ENCODE measurements at regions not wholly inside any gene's neighbourhood (a gene's known extent, or its start where the extent isn't known, plus 50 kb on each side); places are given as distances from the start of the nearest gene placed in this dataset.

DNA sequence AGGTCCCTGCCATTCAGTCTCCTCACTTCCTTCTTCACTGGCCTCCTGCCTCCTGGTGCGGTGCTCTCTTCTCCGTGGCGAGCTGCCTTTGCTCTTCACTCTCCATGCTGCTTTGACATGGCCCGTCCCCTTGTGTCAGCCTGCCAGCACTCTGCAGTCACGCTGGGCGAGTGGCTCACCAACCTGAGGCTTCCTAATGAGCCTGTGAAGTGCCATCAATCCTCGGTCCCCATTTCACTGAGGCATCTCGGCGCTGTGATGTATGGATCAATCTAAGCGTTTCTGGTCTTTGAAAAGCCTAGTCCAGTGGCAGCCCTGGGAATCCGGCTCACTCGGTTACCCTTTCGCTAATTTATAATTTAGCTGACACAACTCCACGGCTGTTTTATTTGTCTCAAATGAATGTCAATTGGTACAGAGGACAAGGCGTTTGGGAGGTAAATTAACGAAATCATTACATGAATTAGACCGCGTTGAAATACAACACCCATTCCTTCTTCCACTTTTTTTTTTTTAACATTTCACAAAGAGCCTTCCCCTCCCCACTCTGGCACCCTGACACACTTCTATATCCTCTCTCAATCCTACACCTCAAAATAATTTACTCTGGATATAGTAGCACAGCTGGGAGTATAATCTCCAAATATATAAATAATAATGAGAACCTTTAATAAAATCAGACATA, 610.7 kb downstream of the TMEM114 start:
- TF ChIP-seq, protein P1, sequence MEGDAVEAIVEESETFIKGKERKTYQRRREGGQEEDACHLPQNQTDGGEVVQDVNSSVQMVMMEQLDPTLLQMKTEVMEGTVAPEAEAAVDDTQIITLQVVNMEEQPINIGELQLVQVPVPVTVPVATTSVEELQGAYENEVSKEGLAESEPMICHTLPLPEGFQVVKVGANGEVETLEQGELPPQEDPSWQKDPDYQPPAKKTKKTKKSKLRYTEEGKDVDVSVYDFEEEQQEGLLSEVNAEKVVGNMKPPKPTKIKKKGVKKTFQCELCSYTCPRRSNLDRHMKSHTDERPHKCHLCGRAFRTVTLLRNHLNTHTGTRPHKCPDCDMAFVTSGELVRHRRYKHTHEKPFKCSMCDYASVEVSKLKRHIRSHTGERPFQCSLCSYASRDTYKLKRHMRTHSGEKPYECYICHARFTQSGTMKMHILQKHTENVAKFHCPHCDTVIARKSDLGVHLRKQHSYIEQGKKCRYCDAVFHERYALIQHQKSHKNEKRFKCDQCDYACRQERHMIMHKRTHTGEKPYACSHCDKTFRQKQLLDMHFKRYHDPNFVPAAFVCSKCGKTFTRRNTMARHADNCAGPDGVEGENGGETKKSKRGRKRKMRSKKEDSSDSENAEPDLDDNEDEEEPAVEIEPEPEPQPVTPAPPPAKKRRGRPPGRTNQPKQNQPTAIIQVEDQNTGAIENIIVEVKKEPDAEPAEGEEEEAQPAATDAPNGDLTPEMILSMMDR (IDR thresholded peaks at IDR 0.05; ENCODE audit: borderline replicate concordance, insufficient read depth, low read depth, low read length) = no peak
- H3K4me3 ChIP-seq (ENCODE audit: low read depth, low read length) = no peak overlapping the region

DNA sequence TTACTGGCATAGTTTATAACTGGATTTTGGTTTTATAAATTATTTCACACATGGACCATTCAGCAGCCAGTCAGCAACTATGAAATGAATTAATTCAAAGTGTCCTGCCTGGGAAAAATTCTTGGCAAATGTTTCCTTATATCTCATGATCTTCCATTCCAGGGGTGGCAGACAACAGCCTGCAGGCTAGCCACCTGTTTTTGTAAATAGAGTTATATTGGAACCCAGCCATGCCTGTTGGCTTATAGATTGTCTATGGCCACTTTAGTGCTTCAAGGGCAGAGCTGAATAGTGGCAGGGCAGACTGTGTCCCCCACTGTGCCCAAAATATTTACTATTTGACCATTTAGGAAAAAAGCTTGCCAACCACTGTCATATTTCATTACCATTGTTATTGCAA, 613.7 kb downstream of the TMEM114 start:
- TF ChIP-seq, protein P1 (IDR thresholded peaks at IDR 0.05; ENCODE audit: borderline replicate concordance, insufficient read depth, low read depth, low read length) = no peak
- no peak overlapping the region for H3K4me3 ChIP-seq (ENCODE audit: low read depth, low read length)

- TF ChIP-seq, protein P1 (IDR thresholded peaks at IDR 0.05; ENCODE audit: borderline replicate concordance, insufficient read depth, low read depth, low read length) = no peak
- H3K4me3 ChIP-seq (ENCODE audit: low read depth, low read length) = no peak overlapping the region
These were observed 614.2 kb downstream of the TMEM114 start for GRCh38 chr16:7976125-7976524.

GRCh38 chr16:7967996-7968509, 622.3 kb downstream of the TMEM114 start:
- TF ChIP-seq, protein P1 (IDR thresholded peaks at IDR 0.05; ENCODE audit: borderline replicate concordance, insufficient read depth, low read depth, low read length) = no peak
- H3K4me3 ChIP-seq (ENCODE audit: low read depth, low read length) = no peak overlapping the region

DNA sequence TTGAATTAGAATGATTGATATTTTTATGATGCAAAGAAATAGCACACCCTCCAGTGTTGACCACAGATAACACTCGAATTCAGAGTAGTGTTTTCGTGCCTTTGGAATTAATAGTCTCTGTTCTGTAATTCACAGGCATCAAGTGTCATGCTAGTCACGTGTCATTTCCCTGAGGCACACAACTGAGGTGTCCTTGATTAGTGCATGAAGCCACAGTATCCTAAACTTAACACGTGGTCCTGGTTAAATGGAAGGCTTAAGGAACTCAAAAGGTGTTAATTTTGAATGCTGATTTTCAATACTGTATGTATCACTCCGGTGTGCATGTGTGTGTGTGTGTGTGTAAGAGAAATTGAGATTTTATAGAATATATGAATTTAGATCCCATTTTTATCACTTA, 625.6 kb downstream of the TMEM114 start:
- H3K4me3 ChIP-seq (ENCODE audit: low read depth, low read length) = no peak overlapping the region
- TF ChIP-seq, protein P1 (IDR thresholded peaks at IDR 0.05; ENCODE audit: borderline replicate concordance, insufficient read depth, low read depth, low read length) = no peak

- TF ChIP-seq, protein P1 (IDR thresholded peaks at IDR 0.05; ENCODE audit: borderline replicate concordance, insufficient read depth, low read depth, low read length) = no peak
- H3K4me3 ChIP-seq (ENCODE audit: low read depth, low read length) = no peak overlapping the region
These were observed 626.1 kb downstream of the TMEM114 start for GRCh38 chr16:7964167-7964566.
